GM19455 (cell line): ENCODE measurements at regions not wholly inside any gene's neighbourhood (a gene's known extent, or its start where the extent isn't known, plus 50 kb on each side); places are given as distances from the start of the nearest gene placed in this dataset.
"Not testable (repeated sequence)": the region's sequence is repeated elsewhere in the genome, so short reads cannot be mapped to it uniquely, and the experiment has no call there.

Experiments used
- ATAC-seq: cut with Tn5 transposase; IDR thresholded peaks from one replicate; pipeline ENCODE4 v1.9.1; 2021; ENCODE audit not compliant: unreplicated experiment

DNA sequence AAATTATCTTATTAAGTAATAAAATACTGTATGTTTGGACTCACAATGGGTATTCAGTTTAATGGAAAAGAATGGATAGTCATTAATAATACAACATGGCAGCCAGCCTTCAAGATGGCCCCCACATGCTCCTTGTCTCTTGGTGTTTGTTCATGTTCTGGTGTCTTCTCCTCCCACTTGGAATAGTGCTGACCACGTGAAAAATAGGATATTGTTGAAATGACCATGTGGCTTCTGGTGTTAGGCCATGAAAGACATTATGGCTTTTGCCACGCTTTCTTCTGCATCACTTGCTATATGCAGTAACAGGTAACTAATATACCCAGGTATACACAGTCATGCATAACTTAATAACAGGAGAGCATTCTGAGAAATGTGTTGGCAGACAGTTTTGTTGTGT is 341.0 kb downstream of the KCNJ2 start:
- ATAC-seq: no peak

DNA sequence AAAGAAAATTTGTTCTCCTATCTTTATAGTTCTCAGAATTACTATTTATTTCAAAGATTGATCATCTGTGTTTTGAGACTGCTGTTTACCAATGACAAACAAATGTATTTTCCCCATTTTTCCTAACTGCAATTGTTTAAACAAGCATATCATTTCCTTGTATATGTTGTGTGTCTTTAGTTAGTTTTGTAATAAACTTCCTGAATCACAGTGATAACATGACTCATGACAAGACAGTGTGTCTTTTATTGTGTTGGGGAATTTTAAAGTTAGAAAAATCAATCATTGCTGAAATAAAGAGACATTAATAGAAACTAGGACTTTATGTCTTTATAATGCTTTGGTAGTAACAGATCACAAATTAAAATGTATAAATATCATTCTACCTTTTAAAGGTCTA is 348.5 kb downstream of the KCNJ2 start:
- ATAC-seq: no peak

DNA sequence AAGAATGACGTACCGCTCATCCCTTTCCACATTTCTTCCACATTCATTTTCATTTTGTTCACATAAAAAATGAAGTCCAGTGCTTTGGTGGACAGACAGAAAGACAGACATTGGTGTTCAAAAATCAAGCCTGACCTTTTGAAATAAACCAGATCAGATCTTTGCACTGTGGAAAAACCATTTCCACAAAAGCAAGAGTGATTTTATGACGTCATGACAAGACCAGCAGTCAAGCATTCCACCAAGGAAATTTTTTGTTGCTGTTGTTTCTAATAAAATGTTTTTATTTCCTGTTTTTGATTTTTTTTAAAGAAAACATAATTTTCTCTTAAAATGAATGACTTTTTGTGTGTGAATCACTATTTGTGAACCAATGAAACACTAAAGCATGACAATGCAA is 350.0 kb downstream of the KCNJ2 start:
- no peak for ATAC-seq

DNA sequence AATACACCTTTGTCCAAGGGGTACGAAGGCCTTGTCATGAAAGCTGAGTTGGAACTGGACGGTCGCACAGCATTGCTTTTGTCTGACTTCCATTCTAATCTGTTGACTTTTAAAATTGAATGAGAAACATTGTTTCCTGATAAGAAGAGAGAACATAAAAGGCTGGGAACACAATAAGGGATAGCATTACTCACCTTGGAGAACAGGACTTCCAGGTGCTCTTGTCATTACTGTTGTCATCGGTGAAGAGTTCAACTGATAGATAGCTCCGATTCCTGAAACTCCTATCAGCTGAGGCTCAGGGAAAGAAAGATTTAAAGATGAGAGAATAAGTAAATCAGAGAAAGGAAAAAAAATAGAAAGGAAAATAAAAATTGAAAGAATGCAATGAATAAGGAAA is 351.1 kb downstream of the KCNJ2 start:
- ATAC-seq: no peak

DNA sequence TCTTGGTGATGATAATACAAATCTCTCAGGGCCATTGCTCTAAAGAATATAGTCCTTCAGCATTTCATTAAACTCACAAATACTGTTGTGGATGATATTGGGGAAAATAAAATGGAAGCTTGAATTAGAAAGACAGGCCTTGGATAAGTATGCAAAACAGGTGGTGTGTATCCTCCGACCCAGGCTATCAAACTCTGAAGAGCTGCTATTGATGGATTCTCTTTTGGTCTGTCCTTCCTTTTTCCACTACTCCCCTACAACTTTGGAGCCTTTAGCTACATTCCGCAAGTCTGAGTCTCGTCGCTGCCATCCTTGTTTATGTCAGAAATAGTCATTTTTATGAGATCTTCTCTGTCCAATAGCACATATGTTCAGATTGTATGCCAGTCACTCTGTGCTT is 351.6 kb downstream of the KCNJ2 start:
- ATAC-seq: no peak

DNA sequence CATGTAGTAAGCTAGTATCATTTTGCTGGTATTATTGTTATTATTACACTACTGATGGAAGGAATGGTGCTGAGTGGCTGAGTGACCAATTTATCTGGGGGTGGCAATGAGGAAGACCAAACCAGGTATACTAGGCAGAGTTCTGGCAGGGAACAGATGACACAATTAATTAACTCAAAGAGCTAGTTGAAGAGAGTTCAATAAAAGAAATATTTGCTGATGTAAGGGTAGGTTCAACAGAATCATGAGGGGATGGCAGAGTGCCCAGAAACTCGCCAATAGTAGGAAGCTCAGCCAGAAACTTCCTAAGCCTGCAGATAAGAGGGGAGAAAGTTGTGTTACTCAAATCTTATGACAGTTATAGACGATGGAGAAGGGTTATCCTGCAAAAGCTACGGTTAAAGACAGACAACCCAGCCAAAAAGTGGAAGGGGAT is 352.5 kb downstream of the KCNJ2 start:
- ATAC-seq: no peak

DNA sequence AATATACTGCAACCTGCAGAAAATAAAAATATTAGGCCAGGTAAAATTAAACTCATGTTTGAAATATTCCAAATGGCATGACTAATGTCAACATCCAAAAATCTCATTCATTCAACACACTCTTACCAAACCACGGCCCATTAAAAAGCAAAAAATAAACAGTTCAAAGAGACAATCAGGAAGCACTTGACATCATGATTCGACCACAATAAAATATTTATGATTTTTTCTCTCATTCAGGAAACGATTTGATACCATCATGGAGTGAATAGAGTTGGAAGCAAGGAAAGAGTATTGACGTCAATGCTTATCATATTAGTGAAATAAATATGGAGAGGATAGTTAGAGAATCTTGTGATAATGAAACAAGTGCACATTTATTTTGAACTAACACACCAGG is 354.1 kb downstream of the KCNJ2 start:
- no peak for ATAC-seq

DNA sequence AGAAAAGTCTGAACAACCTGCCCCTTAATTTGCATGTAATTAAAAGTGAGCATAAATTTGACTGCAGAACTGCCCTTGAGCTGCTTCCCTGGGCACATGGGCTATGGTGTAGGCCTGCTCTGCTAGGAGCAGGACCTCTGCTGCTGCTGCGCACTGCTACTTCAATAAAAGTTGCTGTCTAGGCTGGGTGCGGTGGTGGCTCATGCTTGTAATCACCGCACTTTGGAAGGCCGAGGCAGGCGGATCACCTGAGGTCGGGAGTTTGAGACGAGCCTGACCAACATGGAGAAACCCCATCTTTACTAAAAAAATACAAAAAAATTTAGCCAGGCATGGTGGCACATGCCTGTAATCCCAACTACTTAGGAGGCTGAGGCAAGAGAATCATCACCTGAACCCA is 355.7 kb downstream of the KCNJ2 start:
- not testable (repeated sequence) for ATAC-seq

DNA sequence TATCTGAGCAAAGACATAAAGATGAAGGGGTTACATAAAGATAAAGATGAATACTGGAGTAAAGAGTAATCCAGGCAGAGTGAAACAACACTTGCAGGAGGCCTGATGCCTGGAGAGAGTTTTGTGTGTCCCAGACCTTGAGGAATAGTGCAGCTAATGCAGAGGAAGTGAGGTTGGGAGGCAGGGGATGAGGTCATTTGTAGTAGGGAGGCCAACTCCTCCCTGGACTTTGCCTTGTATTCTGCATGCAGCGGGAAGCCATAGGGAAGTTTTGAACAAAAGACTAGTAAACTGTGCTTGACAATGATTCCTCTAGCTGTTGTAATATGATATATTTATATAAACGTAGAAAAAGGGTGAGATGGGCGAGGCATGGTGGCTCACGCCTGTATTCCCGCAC is 356.6 kb downstream of the KCNJ2 start:
- no peak for ATAC-seq

DNA sequence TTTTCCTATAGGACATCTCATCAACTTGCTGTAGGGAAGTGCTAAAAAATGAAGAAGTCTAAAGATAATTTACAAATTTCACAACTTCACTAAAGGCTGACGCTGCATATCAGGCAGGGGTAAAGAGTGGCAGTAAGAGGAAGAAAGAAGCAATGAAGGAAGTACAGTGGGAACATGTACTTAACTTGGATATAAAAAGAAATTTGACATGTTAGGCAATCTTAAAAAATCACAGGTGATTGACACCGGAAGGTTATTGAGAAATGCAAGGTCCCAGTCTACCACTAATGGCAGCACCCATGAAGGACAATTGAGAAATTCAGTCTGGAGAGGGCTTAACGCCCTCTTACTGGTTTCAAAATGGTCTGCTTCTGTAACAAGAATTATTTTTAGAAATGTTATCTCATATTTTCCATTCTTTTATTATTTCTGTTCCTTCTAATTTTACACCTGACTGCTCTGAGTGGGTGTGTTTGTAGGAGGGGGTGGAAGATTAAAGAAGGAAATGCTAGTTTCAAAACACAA is 358.1 kb downstream of the KCNJ2 start:
- ATAC-seq: no peak

DNA sequence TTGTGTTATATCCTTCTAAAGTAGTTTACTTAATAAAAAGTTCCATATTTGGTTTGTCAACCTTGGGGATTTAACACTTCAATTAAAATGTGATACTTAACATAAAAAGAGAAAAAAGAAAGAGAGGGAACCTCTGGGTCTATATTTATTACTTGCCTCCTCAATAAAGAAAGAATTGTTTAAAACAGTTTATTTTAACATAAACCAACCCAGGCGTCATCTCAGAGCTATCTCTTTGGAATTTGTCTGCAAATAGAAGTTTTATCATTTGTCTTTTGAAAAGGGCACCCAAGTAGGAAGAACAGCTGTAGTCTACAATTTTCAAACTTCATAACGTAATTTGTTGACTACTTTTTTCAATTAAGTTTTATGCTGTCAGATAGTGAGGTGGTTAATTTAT is 364.1 kb downstream of the KCNJ2 start:
- no peak for ATAC-seq

DNA sequence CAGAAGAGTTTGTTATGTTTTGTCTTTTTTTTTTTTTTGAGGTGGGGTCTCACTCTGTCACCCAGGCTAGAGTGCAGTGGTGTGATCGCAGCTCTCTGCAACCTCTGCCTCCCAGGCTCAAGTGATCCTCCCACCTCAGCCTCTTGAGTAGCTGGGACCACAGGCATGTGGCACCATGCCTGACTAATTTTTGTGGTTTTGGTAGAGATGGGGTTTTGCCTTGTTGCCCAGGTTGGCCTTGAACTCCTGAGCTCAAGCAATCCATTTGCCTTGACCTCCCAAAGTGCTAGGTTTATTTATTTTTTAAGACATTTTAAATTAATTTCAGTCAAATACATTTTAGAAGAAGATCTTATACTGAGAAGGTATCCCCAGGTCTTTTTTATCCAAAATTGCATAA is 366.7 kb downstream of the KCNJ2 start:
- ATAC-seq: no peak

DNA sequence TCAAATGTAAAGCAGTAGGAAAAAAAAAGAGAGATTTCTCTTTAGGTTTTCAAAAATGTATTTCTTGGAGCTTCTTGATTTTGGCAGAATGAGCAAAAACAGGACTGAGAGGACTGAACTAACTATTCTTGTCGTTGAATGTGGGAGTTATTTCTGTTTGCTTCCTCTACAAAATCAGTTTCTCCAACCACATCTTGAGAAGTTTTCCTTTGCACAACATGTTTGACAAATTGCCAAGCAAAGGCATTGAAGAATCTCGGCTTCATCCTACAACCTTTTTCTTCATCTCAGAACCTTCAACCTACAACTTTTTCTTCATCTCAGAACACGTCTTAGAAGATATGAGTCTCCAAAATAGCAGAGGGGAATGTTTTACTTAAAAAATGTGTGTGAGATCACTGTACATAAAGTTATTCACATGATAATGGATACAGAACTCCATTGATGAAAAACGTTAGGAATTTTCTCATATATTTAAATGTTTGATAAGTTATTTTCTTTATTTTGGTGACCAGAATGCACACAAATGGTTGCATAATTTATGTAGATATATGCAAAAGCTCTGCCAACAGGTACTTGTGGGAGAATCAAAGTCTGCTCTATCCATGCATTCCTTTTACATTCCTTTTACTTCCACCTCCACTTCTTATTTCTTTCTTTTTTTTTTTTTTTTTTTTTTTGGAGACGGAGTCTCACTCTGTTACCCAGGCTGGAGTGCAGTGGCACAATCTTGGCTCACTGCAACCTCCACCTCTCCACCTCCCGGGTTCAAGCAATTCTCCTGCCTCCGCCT is 370.0 kb downstream of the KCNJ2 start:
- ATAC-seq: no peak

DNA sequence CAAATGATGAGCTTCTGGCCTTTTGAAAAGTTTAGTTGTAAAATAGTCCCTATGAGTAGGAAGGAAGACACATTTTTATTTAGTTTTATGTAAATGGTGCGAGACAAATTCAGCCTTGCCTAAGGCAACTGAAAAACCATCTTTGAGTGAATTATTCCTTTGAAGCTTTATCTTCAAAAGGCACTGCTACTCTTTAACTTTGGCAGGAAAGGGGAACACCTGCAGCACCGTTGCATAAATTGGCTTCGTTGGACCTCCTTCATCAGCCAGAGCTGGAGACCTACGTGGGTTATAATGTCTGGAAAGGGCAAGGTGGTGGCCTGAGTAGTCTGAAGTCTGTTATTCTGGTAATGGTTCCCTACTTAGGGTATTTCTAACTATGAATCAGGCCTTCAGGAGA is 373.5 kb downstream of the KCNJ2 start:
- ATAC-seq: no peak

DNA sequence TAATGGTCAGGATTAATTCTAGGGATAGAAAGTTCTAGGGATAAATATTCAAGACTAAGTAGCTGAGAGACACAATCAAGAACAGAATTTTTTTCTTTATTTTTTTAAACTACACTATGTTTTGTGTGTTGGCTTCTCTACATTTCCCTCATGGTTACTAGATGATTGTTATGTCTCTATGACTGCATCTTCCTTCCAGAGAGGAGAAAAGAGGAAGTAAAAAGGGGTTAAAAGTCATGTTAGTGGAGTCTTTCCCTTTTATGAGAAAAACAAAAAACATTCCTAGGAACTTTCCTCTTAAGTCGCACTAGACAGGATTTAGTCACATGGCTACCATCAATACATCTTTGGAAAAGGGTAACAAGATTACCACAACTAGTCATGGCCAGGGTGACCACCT is 375.0 kb downstream of the KCNJ2 start:
- ATAC-seq: no peak

DNA sequence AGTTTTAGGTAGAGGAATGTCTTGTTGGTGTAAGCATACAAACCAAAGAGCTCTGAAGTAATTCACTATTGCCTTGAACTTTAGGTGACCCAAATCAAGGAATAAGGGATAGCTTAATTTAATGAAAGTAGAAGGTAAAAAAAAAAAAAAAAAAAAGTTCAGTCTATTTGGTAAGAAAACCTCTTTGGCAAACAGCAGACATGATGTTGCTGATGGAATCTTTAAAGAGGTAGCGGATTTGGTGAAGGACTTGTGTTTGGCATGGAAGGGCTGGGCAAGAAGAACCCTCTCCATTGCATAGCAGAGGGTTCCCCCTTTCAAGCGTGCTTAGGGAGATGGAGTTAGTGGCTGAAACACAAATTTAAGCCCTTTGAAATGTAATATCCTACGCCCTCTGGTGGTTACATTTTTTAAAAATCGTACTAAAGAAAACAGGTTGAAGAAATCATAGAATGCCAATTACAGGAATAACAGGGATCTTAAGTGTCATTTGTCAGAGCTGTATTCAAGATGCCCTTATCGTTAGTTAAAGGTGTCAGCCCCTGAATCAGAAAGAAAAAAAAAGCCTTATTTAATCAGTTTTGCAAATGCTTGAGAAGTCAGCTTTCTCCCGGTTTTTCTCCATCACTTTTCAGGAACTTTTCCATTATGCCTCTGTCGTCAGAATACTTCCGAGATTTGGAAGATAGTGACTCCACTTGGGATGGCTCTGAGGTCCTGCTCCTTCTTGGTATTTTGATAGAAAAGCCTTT is 383.1 kb downstream of the KCNJ2 start:
- no peak for ATAC-seq

DNA sequence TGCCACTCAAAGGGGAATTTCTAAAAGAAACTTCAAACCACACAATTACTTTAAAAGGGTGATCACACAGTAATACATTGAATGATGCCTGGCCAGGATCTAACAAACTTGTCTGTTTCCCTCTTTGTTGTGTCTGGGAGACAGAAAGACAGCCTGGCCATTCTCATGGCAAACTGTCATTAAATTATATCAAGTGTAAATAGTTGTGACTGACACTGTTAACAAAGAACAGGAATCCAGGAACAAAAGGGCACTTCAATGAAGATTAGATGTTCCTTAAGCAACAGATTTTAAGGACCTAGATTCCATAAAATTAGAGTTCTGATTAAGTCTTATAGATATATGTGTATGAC is 383.6 kb downstream of the KCNJ2 start:
- no peak for ATAC-seq

DNA sequence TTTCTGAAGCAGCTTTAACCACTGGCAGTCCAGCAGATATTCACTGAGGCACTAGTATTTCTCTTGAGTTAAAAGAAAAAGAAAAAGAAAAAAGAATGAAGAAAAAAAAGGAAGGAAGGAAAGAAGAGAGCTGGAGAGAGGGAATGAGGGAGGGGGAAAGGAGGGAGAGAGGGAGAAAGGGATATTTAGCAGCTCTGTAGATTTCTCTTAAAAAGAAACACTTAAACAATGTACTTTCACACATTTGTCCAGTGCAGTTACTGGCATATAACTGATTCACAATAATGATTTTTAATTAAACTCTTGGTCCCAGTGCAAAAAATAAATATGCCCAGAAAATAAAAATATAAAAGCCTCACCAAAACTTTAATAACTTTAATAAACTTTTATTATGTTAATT is 386.4 kb downstream of the KCNJ2 start:
- no peak for ATAC-seq

DNA sequence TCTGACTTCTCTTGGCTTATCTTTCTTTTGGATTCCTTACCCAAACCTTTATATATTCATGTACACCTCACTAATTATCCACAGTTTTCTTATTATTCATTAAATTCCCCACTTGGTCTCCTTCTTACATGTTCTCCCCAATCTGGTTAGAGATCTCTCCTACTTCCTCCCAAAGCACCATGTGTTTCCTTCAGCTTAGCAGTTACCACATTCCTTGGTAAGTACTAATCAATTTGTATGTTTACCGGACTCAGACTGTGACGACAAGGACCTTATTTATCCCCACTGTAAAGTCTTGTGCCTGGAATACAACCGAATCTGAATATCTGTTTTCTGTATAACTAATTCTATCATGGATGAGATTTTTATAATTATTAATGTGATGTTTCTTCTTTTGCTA is 389.5 kb downstream of the KCNJ2 start:
- ATAC-seq: no peak

DNA sequence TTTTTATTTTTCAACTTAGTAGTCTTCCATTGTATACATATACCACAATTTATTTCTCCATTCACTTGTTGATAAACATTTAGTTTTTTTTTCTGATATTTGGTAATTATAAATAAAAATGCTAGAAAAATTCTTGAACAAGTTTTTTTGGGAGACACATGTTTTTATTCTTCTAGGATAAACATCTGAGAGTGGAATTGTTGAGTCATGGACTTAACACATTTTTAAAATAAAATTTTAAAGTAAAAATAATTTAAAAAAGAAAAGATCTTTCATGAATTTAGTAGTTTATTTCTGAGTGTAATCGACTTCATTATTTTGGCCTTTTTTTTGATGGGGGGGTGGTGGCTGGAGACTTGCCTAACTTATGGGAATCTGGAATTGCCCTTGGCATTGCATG is 391.1 kb downstream of the KCNJ2 start:
- ATAC-seq: no peak

DNA sequence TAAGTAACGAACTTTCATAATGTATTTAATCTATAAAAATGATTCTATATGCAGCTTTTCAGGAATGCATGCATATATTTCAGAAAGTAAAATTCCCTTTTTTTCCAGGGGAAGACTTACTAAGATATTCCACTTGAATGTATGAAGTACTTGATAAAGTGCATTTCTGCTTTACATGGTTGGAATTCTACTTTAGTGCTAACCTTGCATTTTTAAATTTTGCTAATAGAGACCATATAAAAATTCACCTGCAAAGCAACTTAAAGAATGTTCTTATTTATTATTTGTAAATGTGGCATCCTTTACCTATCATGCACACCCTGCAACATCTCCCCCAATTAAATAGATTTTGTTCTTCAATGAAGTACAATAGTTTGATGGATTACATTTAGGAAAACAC is 392.8 kb downstream of the KCNJ2 start:
- ATAC-seq: no peak

DNA sequence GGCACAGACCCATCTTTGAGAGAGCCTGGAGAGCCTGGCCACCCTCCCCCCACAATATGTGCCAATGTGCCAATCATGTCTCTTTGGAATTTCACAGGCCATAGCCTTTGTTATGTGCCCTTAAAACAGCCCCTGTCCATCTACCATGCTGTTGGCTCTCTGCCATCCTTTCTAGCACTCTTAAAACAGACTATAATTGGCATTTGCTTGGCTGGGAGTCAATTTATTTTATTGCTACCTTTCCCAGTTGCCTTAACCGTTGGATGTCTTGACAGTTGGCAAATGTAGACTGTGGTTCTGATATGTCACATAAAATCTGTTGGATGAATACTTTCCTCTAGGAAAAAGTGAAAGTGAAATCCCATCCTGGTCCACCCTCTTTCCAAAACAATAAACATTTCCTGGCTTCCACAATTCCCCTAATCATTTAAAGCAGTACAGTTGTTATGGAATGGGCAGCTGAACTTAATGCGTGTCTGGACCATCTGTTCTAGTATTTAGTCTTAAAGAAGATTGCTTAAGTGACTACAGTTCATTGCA is 394.0 kb downstream of the KCNJ2 start:
- ATAC-seq: no peak
